ENCODE measurements at regions not wholly inside any gene's neighbourhood (a gene's known extent, or its start where the extent isn't known, plus 50 kb on each side); places are given as distances from the start of the nearest gene placed in this dataset.

GRCh38 chr15:62740141-62741004, 302.2 kb upstream of the TPM1 start:
- no peak for TF ChIP-seq EZH2phosphoT487 (IDR thresholded peaks at IDR 0.05; ENCODE audit: low read depth, severe bottlenecking, unreplicated experiment)
- no peak for TF ChIP-seq EZH2 (IDR thresholded peaks at IDR 0.05; ENCODE audit: borderline replicate concordance)
- TF ChIP-seq, protein P1, sequence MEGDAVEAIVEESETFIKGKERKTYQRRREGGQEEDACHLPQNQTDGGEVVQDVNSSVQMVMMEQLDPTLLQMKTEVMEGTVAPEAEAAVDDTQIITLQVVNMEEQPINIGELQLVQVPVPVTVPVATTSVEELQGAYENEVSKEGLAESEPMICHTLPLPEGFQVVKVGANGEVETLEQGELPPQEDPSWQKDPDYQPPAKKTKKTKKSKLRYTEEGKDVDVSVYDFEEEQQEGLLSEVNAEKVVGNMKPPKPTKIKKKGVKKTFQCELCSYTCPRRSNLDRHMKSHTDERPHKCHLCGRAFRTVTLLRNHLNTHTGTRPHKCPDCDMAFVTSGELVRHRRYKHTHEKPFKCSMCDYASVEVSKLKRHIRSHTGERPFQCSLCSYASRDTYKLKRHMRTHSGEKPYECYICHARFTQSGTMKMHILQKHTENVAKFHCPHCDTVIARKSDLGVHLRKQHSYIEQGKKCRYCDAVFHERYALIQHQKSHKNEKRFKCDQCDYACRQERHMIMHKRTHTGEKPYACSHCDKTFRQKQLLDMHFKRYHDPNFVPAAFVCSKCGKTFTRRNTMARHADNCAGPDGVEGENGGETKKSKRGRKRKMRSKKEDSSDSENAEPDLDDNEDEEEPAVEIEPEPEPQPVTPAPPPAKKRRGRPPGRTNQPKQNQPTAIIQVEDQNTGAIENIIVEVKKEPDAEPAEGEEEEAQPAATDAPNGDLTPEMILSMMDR (IDR thresholded peaks at IDR 0.05; ENCODE audit: poor library complexity): no peak
- no peaks in the 10 kb centered on the region for H4K20me1 ChIP-seq (ENCODE audit: insufficient read depth, poor library complexity, severe bottlenecking)
- H3K9me2 ChIP-seq (replicated peaks; ENCODE audit: insufficient read depth): no peaks in the 10 kb centered on the region
- H3K4me3 ChIP-seq: no peak overlapping the region
- no peaks in the 10 kb centered on the region for H3K79me2 ChIP-seq
- H3K27ac ChIP-seq: no peak overlapping the region
- H2AFZ ChIP-seq: no peak overlapping the region
- H3K36me3 ChIP-seq (replicated peaks; ENCODE audit: insufficient read depth, low read depth): no peaks in the 10 kb centered on the region
- DNase-seq (ENCODE audit: low spot score): no peak
- WGBS (ENCODE audit: low lambda C conversion rate, missing lambda C conversion rate): 68% methylated on average over 15 of the region's 15 CpGs
- no peak overlapping the region for H3K4me2 ChIP-seq
- H3K4me1 ChIP-seq (ENCODE audit: insufficient read depth): peaks cover 3% of the 10 kb centered on the region
- H3K27me3 ChIP-seq: no peaks in the 10 kb centered on the region
- no peaks in the 10 kb centered on the region for H3K9me3 ChIP-seq (ENCODE audit: low read depth)

DNA sequence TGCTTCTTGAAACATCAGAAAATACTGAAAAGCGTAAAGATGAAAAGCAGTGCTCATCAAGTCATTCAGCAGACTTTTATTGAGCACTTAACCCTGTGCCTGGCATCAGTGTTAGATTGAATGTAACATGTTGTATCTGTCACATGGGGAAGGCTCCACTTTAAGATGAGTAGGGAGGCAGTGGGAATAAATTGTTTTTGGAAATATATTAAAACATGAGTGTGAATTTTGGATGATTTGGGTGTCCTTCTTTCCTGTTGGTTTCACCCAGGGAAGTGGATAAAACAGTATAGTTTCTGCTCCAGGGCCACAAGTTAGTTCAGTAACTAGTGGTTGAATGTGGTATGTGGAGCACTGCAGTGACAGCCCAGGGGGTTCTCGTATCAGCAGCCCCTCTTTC, 301.4 kb upstream of the TPM1 start:
- no peak for DNase-seq (ENCODE audit: low spot score)
- Histone ChIP-seq H3K27me3 (no peaks in the 10 kb centered on the region), H3K4me2 (no peak overlapping the region), H3K9me2 (replicated peaks; ENCODE audit: insufficient read depth) (no peaks in the 10 kb centered on the region), H3K27ac (no peak overlapping the region), H3K79me2 (no peaks in the 10 kb centered on the region), H2AFZ (no peak overlapping the region), H3K4me1 (ENCODE audit: insufficient read depth) (peaks cover 3% of the 10 kb centered on the region), H4K20me1 (ENCODE audit: insufficient read depth, poor library complexity, severe bottlenecking) (no peaks in the 10 kb centered on the region), H3K4me3 (no peak overlapping the region), H3K36me3 (replicated peaks; ENCODE audit: insufficient read depth, low read depth) (no peaks in the 10 kb centered on the region), H3K9me3 (ENCODE audit: low read depth) (no peaks in the 10 kb centered on the region)
- 85% methylated on average over 2 of the region's 2 CpGs for WGBS (ENCODE audit: low lambda C conversion rate, missing lambda C conversion rate)
- TF ChIP-seq EZH2phosphoT487 (IDR thresholded peaks at IDR 0.05; ENCODE audit: low read depth, severe bottlenecking, unreplicated experiment) (no peak), EZH2 (IDR thresholded peaks at IDR 0.05; ENCODE audit: borderline replicate concordance) (no peak)
- TF ChIP-seq, protein P1 (IDR thresholded peaks at IDR 0.05; ENCODE audit: poor library complexity): no peak

DNA sequence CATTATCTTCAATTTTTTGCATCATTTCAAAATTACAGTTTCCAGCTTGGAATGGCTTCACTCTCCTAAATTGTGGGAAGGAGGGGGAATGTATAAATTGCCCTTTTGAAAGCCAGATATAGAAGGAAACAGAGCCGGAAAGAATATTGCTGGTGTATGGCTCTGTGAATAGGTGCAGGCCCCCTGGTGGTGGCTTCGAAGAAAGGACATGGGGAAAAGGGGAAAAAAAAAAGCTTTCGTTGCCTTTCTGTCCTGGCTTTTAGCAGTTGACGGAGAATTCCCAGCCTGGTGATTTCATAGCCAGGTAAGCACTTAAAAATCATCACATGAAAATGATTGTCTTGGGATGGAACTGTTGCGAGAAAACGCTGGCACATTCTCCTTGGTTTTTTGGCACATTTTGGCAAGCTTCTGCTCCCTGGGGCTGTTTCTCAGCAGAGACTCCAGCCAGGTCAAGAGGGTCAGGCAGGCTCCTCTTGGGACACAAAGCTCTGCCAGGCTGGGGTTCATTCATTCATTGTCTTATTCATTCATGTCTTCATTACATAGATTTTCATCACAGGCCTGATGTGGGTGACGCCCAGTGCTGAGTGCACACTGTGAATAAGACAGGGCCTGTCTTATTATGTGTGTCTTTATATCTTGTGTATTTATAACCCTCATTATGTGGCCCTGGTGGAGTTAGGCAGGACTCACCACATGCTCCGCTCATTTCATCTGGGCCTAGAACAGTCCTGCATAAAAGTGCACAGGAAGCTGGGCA, 300.0 kb upstream of the TPM1 start:
- peak; percentile 88 for DNase-seq (ENCODE audit: low spot score)
- Histone ChIP-seq H3K9me2 (replicated peaks; ENCODE audit: insufficient read depth) (no peaks in the 10 kb centered on the region), H3K79me2 (no peaks in the 10 kb centered on the region), H3K27ac (peak overlapping the region; percentile 43), H3K27me3 (no peaks in the 10 kb centered on the region), H2AFZ (peak overlapping the region; percentile 3), H3K9me3 (ENCODE audit: low read depth) (no peaks in the 10 kb centered on the region), H3K4me1 (ENCODE audit: insufficient read depth) (peaks cover 3% of the 10 kb centered on the region), H3K4me2 (peak overlapping the region; percentile 65), H4K20me1 (ENCODE audit: insufficient read depth, poor library complexity, severe bottlenecking) (no peaks in the 10 kb centered on the region), H3K4me3 (no peak overlapping the region), H3K36me3 (replicated peaks; ENCODE audit: insufficient read depth, low read depth) (no peaks in the 10 kb centered on the region)
- TF ChIP-seq EZH2 (IDR thresholded peaks at IDR 0.05; ENCODE audit: borderline replicate concordance) (no peak), EZH2phosphoT487 (IDR thresholded peaks at IDR 0.05; ENCODE audit: low read depth, severe bottlenecking, unreplicated experiment) (no peak)
- TF ChIP-seq, protein P1 (IDR thresholded peaks at IDR 0.05; ENCODE audit: poor library complexity): peak; percentile 78
- 41% methylated on average over 8 of the region's 8 CpGs for WGBS (ENCODE audit: low lambda C conversion rate, missing lambda C conversion rate)
